GM12878 (cell line): ENCODE measurements at regions not wholly inside any gene's neighbourhood (a gene's known extent, or its start where the extent isn't known, plus 50 kb on each side); places are given as distances from the start of the nearest gene placed in this dataset.

Experiments
- CREB1 ChIP-seq: IDR thresholded peaks from 2 replicates; pipeline ENCODE4 v1.6.1; 2012; ENCODE audit warnings: low read depth, mild to moderate bottlenecking, inconsistent platforms
- USF2 ChIP-seq: IDR thresholded peaks from 2 replicates; pipeline ENCODE4 v1.6.1; 2011; ENCODE audit warnings: low read depth, low read length, improper control_type of control experiment, borderline replicate concordance
- TF ChIP-seq, protein P1 (sequence below): IDR thresholded peaks from 2 replicates; pipeline ENCODE4 v1.6.1; 2012; ENCODE audit warnings: low read depth, low read length, improper control_type of control experiment
- TF ChIP-seq, protein P2 (sequence below), 3 experiments: IDR thresholded peaks in 2 of 3; conservative IDR thresholded peaks in 1 of 3; 2 replicates each; pipeline ENCODE4 v1.5.1; 2011; ENCODE audit warnings: low read depth in 3 of 3, low read length in 3 of 3, mild to moderate bottlenecking in 3 of 3, control low read depth in 2 of 3, moderate library complexity in 2 of 3, inconsistent platforms in 1 of 3, mixed read lengths in 1 of 3; ENCODE audit not compliant: control insufficient read depth in 2 of 3, insufficient read depth in 1 of 3; ENCODE audit errors: extremely low read depth in 1 of 3

DNA sequence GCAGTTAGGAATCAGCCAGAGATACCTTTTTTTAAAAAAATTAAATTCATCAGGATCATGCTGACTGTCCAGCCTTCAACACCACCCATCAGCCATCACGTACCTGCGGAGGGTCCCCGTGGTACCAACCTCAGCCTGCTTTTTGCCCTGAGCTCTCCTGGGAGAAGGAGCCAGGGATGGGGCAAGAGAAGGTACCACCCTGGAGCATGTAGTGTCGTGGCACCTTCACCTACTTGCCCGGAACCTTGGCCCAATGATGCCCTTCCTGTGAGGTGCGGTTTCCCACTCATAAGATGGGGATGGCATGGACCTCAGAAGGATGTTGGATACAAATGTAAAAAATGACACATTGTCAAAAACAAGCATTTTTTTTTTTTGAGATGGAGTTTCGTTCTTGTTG is 88.4 kb upstream of the C1orf174 start:
- no peak for TF ChIP-seq CREB1
- TF ChIP-seq, protein P1, sequence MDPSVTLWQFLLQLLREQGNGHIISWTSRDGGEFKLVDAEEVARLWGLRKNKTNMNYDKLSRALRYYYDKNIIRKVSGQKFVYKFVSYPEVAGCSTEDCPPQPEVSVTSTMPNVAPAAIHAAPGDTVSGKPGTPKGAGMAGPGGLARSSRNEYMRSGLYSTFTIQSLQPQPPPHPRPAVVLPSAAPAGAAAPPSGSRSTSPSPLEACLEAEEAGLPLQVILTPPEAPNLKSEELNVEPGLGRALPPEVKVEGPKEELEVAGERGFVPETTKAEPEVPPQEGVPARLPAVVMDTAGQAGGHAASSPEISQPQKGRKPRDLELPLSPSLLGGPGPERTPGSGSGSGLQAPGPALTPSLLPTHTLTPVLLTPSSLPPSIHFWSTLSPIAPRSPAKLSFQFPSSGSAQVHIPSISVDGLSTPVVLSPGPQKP = no peak
- TF ChIP-seq, protein P2, sequence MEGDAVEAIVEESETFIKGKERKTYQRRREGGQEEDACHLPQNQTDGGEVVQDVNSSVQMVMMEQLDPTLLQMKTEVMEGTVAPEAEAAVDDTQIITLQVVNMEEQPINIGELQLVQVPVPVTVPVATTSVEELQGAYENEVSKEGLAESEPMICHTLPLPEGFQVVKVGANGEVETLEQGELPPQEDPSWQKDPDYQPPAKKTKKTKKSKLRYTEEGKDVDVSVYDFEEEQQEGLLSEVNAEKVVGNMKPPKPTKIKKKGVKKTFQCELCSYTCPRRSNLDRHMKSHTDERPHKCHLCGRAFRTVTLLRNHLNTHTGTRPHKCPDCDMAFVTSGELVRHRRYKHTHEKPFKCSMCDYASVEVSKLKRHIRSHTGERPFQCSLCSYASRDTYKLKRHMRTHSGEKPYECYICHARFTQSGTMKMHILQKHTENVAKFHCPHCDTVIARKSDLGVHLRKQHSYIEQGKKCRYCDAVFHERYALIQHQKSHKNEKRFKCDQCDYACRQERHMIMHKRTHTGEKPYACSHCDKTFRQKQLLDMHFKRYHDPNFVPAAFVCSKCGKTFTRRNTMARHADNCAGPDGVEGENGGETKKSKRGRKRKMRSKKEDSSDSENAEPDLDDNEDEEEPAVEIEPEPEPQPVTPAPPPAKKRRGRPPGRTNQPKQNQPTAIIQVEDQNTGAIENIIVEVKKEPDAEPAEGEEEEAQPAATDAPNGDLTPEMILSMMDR (IDR thresholded peaks at IDR 0.05 in 2 of 3, conservative IDR thresholded peaks at IDR 0.05 in 1 of 3; ENCODE audit: control insufficient read depth in 2 of 3, extremely low read depth in 1 of 3, insufficient read depth in 1 of 3, low read depth in 3 of 3, low read length in 3 of 3) = no peak
- no peak for TF ChIP-seq USF2
